HG03439 (cell line): ENCODE measurements at regions not wholly inside any gene's neighbourhood (a gene's known extent, or its start where the extent isn't known, plus 50 kb on each side); places are given as distances from the start of the nearest gene placed in this dataset.
"Not testable (repeated sequence)": the region's sequence is repeated elsewhere in the genome, so short reads cannot be mapped to it uniquely, and the experiment has no call there.

ENCODE experiments used
- ATAC-seq: cut with Tn5 transposase; IDR thresholded peaks from one replicate; pipeline ENCODE4 v1.9.1; 2021; ENCODE audit warnings: mild to moderate bottlenecking, moderate library complexity; ENCODE audit not compliant: unreplicated experiment

- no peak for ATAC-seq
Observed at GRCh38 chr2:144751142-144751905, 231.4 kb upstream of the ZEB2 start.

GRCh38 chr2:144749188-144749587, 229.3 kb upstream of the ZEB2 start:
- ATAC-seq = no peak

DNA sequence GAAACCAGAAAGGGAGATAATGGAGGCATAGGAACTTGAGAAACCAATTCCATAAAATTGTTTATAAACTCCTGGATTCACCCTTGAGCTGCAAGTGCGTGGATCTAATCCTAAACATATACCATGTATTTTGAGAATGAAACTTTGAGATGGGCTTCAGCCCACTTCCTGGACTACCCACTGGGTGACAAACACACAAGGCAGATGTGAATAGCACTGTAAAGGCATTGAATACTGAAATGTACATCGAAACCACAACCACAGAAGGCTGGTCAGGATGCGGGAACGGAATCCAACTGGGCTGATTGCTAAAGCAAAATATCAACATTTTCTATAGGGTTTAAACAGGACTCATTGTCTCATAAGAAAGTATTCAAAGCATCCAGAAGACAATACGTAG, 228.5 kb upstream of the ZEB2 start:
- no peak for ATAC-seq

- no peak for ATAC-seq
Observed at GRCh38 chr2:144747571-144747970, 227.7 kb upstream of the ZEB2 start.

- ATAC-seq = no peak
Observed at GRCh38 chr2:144745424-144745823, 225.5 kb upstream of the ZEB2 start.

GRCh38 chr2:144738749-144739148, 218.8 kb upstream of the ZEB2 start:
- no peak for ATAC-seq

- no peak for ATAC-seq
Observed at GRCh38 chr2:144730711-144731110, 210.8 kb upstream of the ZEB2 start.

DNA sequence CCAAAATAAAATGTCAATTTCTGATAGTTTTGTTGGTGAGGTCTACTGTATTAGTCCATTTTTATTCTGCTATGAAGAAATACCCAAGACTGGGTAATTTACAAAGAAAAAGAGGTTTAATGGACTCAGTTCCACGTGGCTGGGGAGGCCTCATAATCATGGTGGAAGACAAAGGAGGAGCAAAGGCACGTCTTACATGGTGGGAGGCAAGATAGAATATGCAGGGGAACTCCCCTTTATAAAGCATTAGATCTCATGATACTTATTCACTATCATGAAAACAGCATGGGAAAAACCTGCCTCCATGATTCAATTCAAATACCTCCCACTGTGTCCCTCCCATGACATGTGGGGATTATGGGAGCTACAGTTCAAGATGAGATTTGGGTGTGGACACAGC, 204.5 kb upstream of the ZEB2 start:
- not testable (repeated sequence) for ATAC-seq

- ATAC-seq = no peak
Observed at GRCh38 chr2:144718376-144718775, 198.5 kb upstream of the ZEB2 start.

DNA sequence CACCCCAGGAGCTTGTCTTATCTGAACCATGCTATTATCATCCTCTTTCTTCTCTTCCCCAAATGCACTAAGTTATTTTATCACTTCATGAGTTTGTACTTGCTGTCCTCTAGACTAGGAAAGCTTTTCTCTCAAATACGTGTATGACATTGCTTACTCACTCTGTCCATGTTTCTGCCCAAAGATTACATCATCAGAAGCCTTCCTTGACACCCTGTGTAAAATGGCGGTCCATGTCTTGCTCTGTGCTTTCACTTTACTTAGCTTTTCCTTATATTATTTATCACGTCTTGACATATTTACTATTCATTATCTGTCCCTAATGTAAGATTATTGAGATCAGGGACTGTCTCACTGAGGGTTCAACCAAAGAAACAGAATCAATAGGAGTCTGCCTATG, 196.1 kb upstream of the ZEB2 start:
- ATAC-seq = no peak

GRCh38 chr2:144713410-144713809, 193.5 kb upstream of the ZEB2 start:
- no peak for ATAC-seq

- no peak for ATAC-seq
Observed at GRCh38 chr2:144712550-144712940, 192.6 kb upstream of the ZEB2 start.

DNA sequence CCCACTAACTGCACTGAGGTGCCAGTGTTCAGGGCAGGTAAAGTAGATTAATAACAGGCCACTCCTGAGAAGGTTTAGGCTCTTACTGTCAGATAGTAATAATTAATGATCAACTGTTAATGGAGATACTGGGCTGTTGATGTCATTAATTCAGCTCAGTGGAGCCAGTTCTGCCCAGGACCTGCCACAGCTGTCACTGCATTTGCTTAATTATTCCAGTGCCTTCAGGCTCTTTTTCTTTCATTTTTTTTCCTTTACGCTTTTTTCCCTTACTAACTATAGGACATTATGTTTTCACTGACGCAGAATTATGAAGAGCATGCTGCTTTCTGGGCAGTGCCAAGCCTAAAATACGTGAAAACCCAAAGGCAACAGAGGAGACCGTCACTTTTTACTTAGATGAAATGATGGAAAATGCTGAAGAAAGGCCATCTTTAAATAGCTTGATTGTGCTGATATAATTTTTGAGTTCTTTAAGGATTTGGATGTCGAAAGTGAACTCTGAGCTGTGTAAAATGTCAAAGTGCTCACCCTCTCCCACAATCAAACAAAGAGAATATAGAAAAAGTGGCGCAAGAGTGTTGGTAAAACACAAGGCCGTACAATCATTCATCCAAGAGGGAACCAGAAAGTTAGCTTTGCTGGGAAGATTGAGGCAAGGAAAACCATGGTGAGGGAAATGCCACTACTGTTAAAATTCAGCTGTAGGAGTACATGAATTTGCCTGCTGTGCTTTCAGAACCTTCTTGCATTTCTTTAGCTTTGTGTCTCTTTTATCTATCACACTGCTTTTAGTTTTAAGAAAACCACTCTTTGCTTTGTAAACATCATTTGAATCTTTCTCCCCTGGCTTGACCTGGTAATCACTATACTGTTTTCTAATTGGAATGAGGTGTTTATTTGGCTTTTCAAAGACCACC, 192.0 kb upstream of the ZEB2 start:
- no peak for ATAC-seq

GRCh38 chr2:144711084-144711483, 191.2 kb upstream of the ZEB2 start:
- ATAC-seq = no peak

DNA sequence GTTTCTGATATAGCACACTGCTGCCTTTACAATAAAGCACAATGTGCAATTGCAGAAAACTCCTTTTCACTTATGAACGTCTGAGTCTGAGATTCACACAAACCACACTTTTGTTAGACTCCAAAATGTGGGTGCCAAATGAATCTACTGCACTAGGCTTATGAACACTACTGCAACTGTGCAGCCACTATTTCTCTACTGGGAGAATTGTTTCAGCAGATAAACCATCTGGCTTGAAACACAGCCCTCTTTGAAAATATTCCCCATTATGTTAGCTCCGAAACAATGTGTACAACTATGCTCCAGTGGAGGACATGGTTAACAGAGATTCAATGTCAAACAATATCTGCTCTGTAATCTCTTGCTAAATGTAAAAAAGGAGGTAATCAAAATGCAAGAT, 188.7 kb upstream of the ZEB2 start:
- no peak for ATAC-seq

DNA sequence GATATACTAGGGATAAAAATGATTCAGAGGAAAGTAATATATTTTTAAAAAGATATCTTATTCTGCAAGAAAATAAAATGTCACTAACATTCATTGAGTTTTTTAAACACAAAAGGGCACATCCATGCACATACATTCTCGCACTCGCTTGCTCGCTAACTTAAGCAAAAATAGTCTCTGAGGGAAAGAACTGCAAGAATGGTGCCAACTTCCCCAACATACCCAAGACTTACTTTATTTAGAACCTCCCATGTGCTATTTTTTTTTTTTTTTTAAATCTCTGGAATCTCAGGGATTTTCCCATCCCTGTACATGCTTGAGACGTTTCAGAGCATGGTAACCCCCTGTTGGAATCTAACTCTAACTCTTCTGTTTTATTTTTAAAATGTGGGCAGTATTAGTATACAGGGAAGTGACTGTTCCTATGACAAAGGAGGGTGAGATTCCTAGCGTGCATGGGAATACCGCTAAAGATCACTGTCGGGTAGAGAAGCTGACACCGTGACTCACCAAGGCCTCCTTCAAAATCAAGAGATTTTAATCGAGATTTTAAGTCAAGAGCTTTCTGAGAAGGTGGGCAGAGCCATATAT, 187.9 kb upstream of the ZEB2 start:
- no peak for ATAC-seq

DNA sequence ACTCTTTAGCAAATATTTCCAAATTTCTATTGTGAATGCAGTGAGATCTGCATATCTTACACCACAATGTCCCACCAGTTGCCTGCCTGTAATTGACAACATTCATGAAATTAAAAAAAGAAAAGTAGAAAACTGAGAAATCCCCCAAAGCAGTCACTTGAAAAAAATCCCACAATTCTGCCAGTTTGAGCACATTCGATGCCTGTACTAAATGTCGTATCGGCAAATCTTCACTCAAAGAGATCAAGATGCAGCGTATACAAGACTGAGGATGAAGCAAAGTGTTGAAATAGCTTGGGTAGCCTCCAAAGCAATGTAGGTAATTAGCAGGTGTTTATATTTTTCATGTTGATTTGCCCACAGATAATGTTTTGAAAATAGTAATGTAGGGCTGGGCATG, 186.7 kb upstream of the ZEB2 start:
- ATAC-seq = no peak

GRCh38 chr2:144705328-144706245, 185.7 kb upstream of the ZEB2 start:
- no peak for ATAC-seq

DNA sequence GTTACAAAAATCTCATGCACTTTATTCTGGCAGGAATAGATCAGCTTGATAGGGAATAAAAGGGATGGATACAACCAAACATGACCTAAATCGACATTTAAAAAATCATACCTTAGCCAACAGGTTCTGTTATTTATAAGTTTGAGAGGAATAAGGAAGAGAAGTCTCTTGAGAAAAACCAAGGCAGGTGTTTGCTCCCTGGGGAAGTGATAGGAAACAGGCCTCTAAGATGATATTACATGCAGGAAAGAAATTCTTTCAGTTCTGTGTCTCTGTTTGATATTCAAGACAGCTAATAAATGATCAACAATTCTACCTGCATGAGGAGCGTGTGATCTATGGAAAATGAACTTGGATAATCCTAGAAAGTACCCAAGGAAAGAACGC, 184.8 kb upstream of the ZEB2 start:
- ATAC-seq = no peak

DNA sequence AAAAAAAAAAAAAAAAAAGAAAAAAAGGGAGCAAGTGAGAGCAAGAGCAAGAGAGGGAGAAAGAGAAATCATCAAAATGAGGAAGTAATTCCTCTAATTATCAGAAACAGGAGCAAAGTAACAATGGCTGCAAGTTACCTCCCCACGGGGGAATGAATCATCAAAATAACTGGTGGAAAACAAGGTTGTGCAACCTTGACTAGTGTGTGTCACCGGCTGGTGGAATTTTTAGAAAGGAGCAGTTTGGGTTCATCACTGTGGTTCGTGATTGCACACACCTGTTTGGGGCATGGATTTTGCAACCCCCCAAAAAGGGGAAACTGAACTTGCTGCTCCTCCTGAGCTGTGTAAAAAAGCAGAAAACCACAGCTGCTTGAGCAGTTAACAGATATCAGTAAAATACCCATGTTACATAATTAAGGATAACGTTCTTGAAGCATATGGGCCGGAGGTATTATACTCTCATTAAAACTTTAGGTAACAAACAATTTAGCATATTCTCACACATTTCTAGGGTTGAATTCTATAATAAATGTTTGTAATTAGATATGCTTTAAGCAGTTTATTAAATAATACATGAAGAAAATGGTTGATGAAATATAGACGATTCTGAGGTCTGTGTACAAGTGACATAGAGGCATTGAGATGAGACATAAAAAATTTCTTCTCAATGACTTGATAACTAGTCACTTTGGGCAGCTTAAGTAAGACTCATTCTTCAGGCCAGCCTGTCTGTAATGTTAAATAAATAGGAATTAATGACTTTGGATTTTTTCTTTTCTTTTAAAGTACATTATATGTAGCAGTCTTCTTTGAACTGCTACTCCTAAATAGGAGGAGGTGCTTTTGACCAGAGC, 184.2 kb upstream of the ZEB2 start:
- ATAC-seq = no peak
